HEK293T (cell line): ENCODE measurements at regions not wholly inside any gene's neighbourhood (a gene's known extent, or its start where the extent isn't known, plus 50 kb on each side); places are given as distances from the start of the nearest gene placed in this dataset.

Experiments used
- BHLHE40 ChIP-seq: fragments of 450-650 bp; IDR thresholded peaks from 2 replicates; pipeline ENCODE4 v1.6.1; 2016; ENCODE audit warnings: mild to moderate bottlenecking, moderate library complexity, borderline replicate concordance
- CTBP1 ChIP-seq: fragments of 450-650 bp; IDR thresholded peaks from 2 replicates; pipeline ENCODE4 v1.6.1; 2016; ENCODE audit warnings: borderline replicate concordance
- ELF4 ChIP-seq: fragments of 450-650 bp; IDR thresholded peaks from 2 replicates; pipeline ENCODE4 v1.6.1; 2017; ENCODE audit warnings: antibody characterized with exemption
- FOXK2 ChIP-seq: fragments of 450-650 bp; IDR thresholded peaks from 2 replicates; pipeline ENCODE4 v1.6.1; 2016; ENCODE audit warnings: mild to moderate bottlenecking
- FOXM1 ChIP-seq: fragments of 450-650 bp; IDR thresholded peaks from 2 replicates; pipeline ENCODE4 v1.6.1; 2017; ENCODE audit warnings: mild to moderate bottlenecking, borderline replicate concordance
- HDGF ChIP-seq: fragments of 450-650 bp; IDR thresholded peaks from 2 replicates; pipeline ENCODE4 v1.6.1; 2017; ENCODE audit warnings: antibody characterized with exemption, borderline replicate concordance
- LEF1 ChIP-seq: fragments of 450-650 bp; IDR thresholded peaks from 2 replicates; pipeline ENCODE4 v1.6.1; 2017; ENCODE audit warnings: mild to moderate bottlenecking, borderline replicate concordance
- NFRKB ChIP-seq: fragments of 450-650 bp; IDR thresholded peaks from 2 replicates; pipeline ENCODE4 v1.6.1; 2016; ENCODE audit warnings: mild to moderate bottlenecking, moderate library complexity
- SUZ12 ChIP-seq: fragments of 450-650 bp; IDR thresholded peaks from 2 replicates; pipeline ENCODE4 v1.6.1; 2016; ENCODE audit warnings: mild to moderate bottlenecking

- TF ChIP-seq FOXM1: no peak
- no peak for TF ChIP-seq HDGF
- no peak for TF ChIP-seq FOXK2
- TF ChIP-seq CTBP1: no peak
- no peak for TF ChIP-seq BHLHE40
- TF ChIP-seq SUZ12: no peak
- TF ChIP-seq LEF1: no peak
- TF ChIP-seq ELF4: no peak
- TF ChIP-seq NFRKB: no peak
These were observed 111.4 kb downstream of the MAD2L1 start for GRCh38 chr4:119955256-119955655.
